IMR-90 (cell line): ENCODE measurements at regions not wholly inside any gene's neighbourhood (a gene's known extent, or its start where the extent isn't known, plus 50 kb on each side); places are given as distances from the start of the nearest gene placed in this dataset.

Experiments
- ATAC-seq: fragments of 200-7000 bp; cut with Tn5 transposase; 2 replicates; pipeline ENCODE4 v1.9.1; 2020; ENCODE audit warnings: low read depth, mild to moderate bottlenecking, moderate library complexity
- BruUV-seq: library from RNA; stranded (reverse); fragments of 400-500 nt; replicated peaks from 2 replicates; lab custom pipeline; 2021; lab: Mats Ljungman, UMichigan
- CTCF ChIA-PET: fragments of 300-600 bp; formaldehyde crosslinking; extraction: SDS; loops from one replicate; lab custom pipeline; 2021; ENCODE audit warnings: antibody characterized with exemption; lab: Yijun Ruan, JAX
- POLR2A ChIA-PET: fragments of 300-600 bp; sonication (Branson Sonifier 250); formaldehyde crosslinking; loops from one replicate; lab custom pipeline; 2022; ENCODE audit warnings: antibody characterized with exemption; ENCODE audit not compliant: unreplicated experiment; lab: Charles Lee
- DNase-seq: peaks from one replicate; pipeline ENCODE4 v3.0.0; 2013
- H2AFZ ChIP-seq: replicated peaks from 2 replicates; pipeline ENCODE3; 2013; ENCODE audit warnings: low read length, mild to moderate bottlenecking; ENCODE audit not compliant: poor library complexity
- H2AK5ac ChIP-seq: 2 replicates; pipeline ENCODE4 v1.6.1; 2013; ENCODE audit warnings: low read depth, low read length, inconsistent platforms
- H2AK9ac ChIP-seq: replicated peaks from 2 replicates; pipeline ENCODE3; 2013; ENCODE audit warnings: mild to moderate bottlenecking, low read depth, low read length, moderate library complexity; ENCODE audit not compliant: poor library complexity
- H2BK120ac ChIP-seq: 2 replicates; pipeline ENCODE4 v1.6.1; 2013; ENCODE audit warnings: low read depth, low read length, inconsistent platforms
- H2BK15ac ChIP-seq: 3 replicates; pipeline ENCODE4 v1.6.1; 2013; ENCODE audit warnings: low read depth, low read length, inconsistent platforms
- H2BK20ac ChIP-seq: 2 replicates; pipeline ENCODE4 v1.6.1; 2013; ENCODE audit warnings: low read depth, mild to moderate bottlenecking, inconsistent platforms, low read length, moderate library complexity
- H2BK5ac ChIP-seq: 2 replicates; pipeline ENCODE4 v1.6.1; 2013; ENCODE audit warnings: mild to moderate bottlenecking, low read depth, low read length, inconsistent platforms; ENCODE audit not compliant: poor library complexity, severe bottlenecking
- H3K14ac ChIP-seq: replicated peaks from 2 replicates; pipeline ENCODE4 v1.6.1; 2013; ENCODE audit warnings: low read depth, low read length, inconsistent platforms
- H3K18ac ChIP-seq: 2 replicates; pipeline ENCODE4 v1.6.1; 2013; ENCODE audit warnings: low read depth, low read length, control low read depth
- H3K23ac ChIP-seq: 2 replicates; pipeline ENCODE4 v1.6.1; 2013; ENCODE audit warnings: low read depth, low read length, inconsistent platforms
- H3K27ac ChIP-seq: 2 replicates; pipeline ENCODE4 v1.5.1; 2013; ENCODE audit warnings: mild to moderate bottlenecking, control low read depth, low read length; ENCODE audit not compliant: insufficient read depth
- H3K27me3 ChIP-seq: 2 replicates; pipeline ENCODE4 v1.6.1; 2013; ENCODE audit warnings: low read length; ENCODE audit not compliant: control insufficient read depth, insufficient read depth
- H3K36me3 ChIP-seq: 2 replicates; pipeline ENCODE4 v1.6.1; 2013; ENCODE audit warnings: low read length, mixed read lengths; ENCODE audit not compliant: control insufficient read depth, insufficient read depth
- H3K4ac ChIP-seq: 2 replicates; pipeline ENCODE4 v1.6.1; 2013; ENCODE audit warnings: low read depth, low read length, inconsistent platforms
- H3K4me1 ChIP-seq: 2 replicates; pipeline ENCODE4 v1.6.1; 2013; ENCODE audit warnings: low read length, mixed read lengths; ENCODE audit not compliant: control insufficient read depth, insufficient read depth
- H3K4me2 ChIP-seq: 2 replicates; pipeline ENCODE4 v1.6.1; 2013; ENCODE audit warnings: low read depth, mild to moderate bottlenecking, control low read depth, low read length, moderate library complexity
- H3K4me3 ChIP-seq: 2 replicates; pipeline ENCODE4 v1.5.1; 2013; ENCODE audit warnings: low read depth, mild to moderate bottlenecking, control low read depth, low read length, moderate library complexity; ENCODE audit not compliant: insufficient read depth
- H3K56ac ChIP-seq: 2 replicates; pipeline ENCODE4 v1.6.1; 2013; ENCODE audit warnings: low read length, inconsistent platforms; ENCODE audit not compliant: insufficient read depth; ENCODE audit errors: extremely low read depth
- H3K79me1 ChIP-seq, 2 experiments: 2 replicates each; pipeline ENCODE4 v1.6.1; 2013; ENCODE audit warnings: low read length in 2 of 2, inconsistent platforms in 1 of 2, low read depth in 1 of 2
- H3K9ac ChIP-seq: 2 replicates; pipeline ENCODE4 v1.6.1; 2013; ENCODE audit warnings: low read depth, low read length, control low read depth
- H3K9me1 ChIP-seq: 2 replicates; pipeline ENCODE4 v1.6.1; 2013; ENCODE audit warnings: low read length, inconsistent platforms; ENCODE audit not compliant: insufficient read depth
- H3K9me3 ChIP-seq: 2 replicates; pipeline ENCODE4 v1.6.1; 2013; ENCODE audit warnings: low read length; ENCODE audit not compliant: control insufficient read depth, insufficient read depth
- H4K20me1 ChIP-seq: 2 replicates; pipeline ENCODE4 v1.6.1; 2013; ENCODE audit warnings: low read length, inconsistent platforms; ENCODE audit not compliant: insufficient read depth
- H4K5ac ChIP-seq: 2 replicates; pipeline ENCODE4 v1.6.1; 2013; ENCODE audit warnings: mild to moderate bottlenecking, low read depth, low read length, control low read depth
- H4K8ac ChIP-seq, 2 experiments: 2 replicates each; pipeline ENCODE4 v1.6.1; 2013; ENCODE audit warnings: low read depth in 2 of 2, low read length in 2 of 2, control low read depth in 1 of 2, inconsistent platforms in 1 of 2
- H4K91ac ChIP-seq: 2 replicates; pipeline ENCODE4 v1.6.1; 2013; ENCODE audit warnings: low read depth, low read length, inconsistent platforms; ENCODE audit not compliant: insufficient read depth
- BHLHE40 ChIP-seq: fragments of 150-350 bp; IDR thresholded peaks from 2 replicates; pipeline ENCODE4 v1.6.1; 2016; ENCODE audit warnings: mild to moderate bottlenecking, low read depth, low read length
- CEBPB ChIP-seq: IDR thresholded peaks from 2 replicates; pipeline ENCODE4 v1.6.1; 2012; ENCODE audit warnings: low read depth, low read length, improper control_type of control experiment
- CHD1 ChIP-seq: IDR thresholded peaks from 2 replicates; pipeline ENCODE4 v1.6.1; 2012; ENCODE audit warnings: low read depth, low read length, improper control_type of control experiment
- FOS ChIP-seq: fragments of 150-350 bp; IDR thresholded peaks from 2 replicates; pipeline ENCODE4 v1.6.1; 2016; ENCODE audit warnings: low read depth, low read length
- MAFK ChIP-seq: IDR thresholded peaks from 2 replicates; pipeline ENCODE4 v1.6.1; 2012; ENCODE audit warnings: low read depth, low read length, improper control_type of control experiment
- MAZ ChIP-seq: IDR thresholded peaks from 2 replicates; pipeline ENCODE4 v1.6.1; 2012; ENCODE audit warnings: low read depth, mild to moderate bottlenecking, low read length, improper control_type of control experiment, moderate library complexity, borderline replicate concordance
- MXI1 ChIP-seq: IDR thresholded peaks from 2 replicates; pipeline ENCODE4 v1.6.1; 2012; ENCODE audit warnings: low read depth, mild to moderate bottlenecking, low read length, moderate library complexity, borderline replicate concordance
- NFE2L2 ChIP-seq: fragments of 150-350 bp; IDR thresholded peaks from 2 replicates; pipeline ENCODE4 v1.6.1; 2016; ENCODE audit warnings: low read depth, mild to moderate bottlenecking, low read length
- POLR2A ChIP-seq: IDR thresholded peaks from 2 replicates; pipeline ENCODE4 v1.6.1; 2012; ENCODE audit warnings: mild to moderate bottlenecking, low read depth, low read length
- RAD21 ChIP-seq: IDR thresholded peaks from 2 replicates; pipeline ENCODE4 v1.6.1; 2012; ENCODE audit warnings: low read length, improper control_type of control experiment
- RCOR1 ChIP-seq: IDR thresholded peaks from 2 replicates; pipeline ENCODE4 v1.6.1; 2012; ENCODE audit warnings: mild to moderate bottlenecking, low read length, improper control_type of control experiment; ENCODE audit not compliant: insufficient replicate concordance
- RFX5 ChIP-seq: IDR thresholded peaks from 2 replicates; pipeline ENCODE4 v1.8.0; 2012; ENCODE audit warnings: low read depth, mild to moderate bottlenecking, low read length, moderate library complexity
- SMC3 ChIP-seq: fragments of 150-350 bp; IDR thresholded peaks from 2 replicates; pipeline ENCODE4 v1.6.1; 2016; ENCODE audit warnings: low read depth, mild to moderate bottlenecking, antibody characterized with exemption, low read length, moderate library complexity
- WGBS, 2 experiments: methylation state at CpG; one replicate each; pipeline versions ENCODE4 v1.1.5 to v1.1.7; 2013; ENCODE audit warnings: missing lambda C conversion rate in 2 of 2; ENCODE audit not compliant: insufficient read length in 1 of 2; ENCODE audit errors: extremely low coverage in 2 of 2; 5-methylcytosine and 5-hydroxymethylcytosine counted together
- dilution Hi-C: fragments of 300-500 bp; cut with HindIII; formaldehyde crosslinking; loops from one replicate; pipeline ENCODE4 v1.14.3; 2018; ENCODE audit warnings: low sequenced_read_pairs; ENCODE audit not compliant: unreplicated experiment
- in situ Hi-C: fragments of 300-500 bp; cut with MboI; formaldehyde crosslinking; loops from 3 replicates; pipeline ENCODE4 v1.14.3; 2019; ENCODE audit warnings: low sequenced_read_pairs, inconsistent platforms, mixed read lengths
- intact Hi-C: fragments of 100-400 bp; cut with micrococcal nuclease; formaldehyde crosslinking; loops from 2 replicates; pipeline ENCODE4 v1.10.0; 2022
- TF ChIP-seq, protein P1 (sequence below): fragments of 150-350 bp; IDR thresholded peaks from 2 replicates; pipeline ENCODE4 v1.6.1; 2016; ENCODE audit warnings: low read depth, mild to moderate bottlenecking, low read length, moderate library complexity, borderline replicate concordance
- TF ChIP-seq, protein P2 (sequence below): conservative IDR thresholded peaks from 2 replicates; pipeline ENCODE4 v1.5.1; 2012; ENCODE audit warnings: mild to moderate bottlenecking, low read depth, low read length, improper control_type of control experiment
- TF ChIP-seq, protein P3 (sequence below): fragments of 150-350 bp; IDR thresholded peaks from 2 replicates; pipeline ENCODE4 v1.6.1; 2017; ENCODE audit warnings: mild to moderate bottlenecking, antibody characterized with exemption, low read length, low read depth

DNA sequence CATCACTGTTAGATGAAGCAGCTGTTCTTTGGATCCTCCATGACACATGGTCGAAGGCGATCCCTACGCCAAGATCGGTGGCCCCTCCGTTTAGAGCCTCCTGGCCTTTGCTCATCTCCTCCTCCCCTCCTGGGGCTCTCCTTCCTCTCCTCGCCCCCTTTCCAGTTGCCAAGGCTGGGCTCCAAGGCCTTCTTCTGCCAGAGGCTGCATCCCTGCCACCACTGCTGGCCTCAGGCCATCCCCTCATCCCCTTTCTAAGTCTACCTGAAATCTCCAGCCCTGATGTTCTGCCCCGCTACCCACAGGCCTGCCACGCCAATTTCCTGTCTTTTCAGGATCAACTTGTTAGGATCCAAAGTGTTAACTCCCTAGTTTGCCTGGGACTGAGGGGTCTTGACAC is 265.1 kb upstream of the ZMIZ1 start:
- CTCF ChIA-PET = interaction anchor here (1.0 kb wide), 1 partner anchor 30 kb away, joined by 3 read pairs; no protein-coding TSS in a partner anchor
- WGBS, 2 experiments = 90% methylated on average over 8 of the region's 8 CpGs; no CpG with 5 or more reads in 1 of the 2 experiments
- Histone ChIP-seq H3K9me1 (peaks cover 22% of the 10 kb centered on the region), H3K27ac (no peak overlapping the region), H3K4me1 (peaks cover 40% of the 10 kb centered on the region), H3K27me3 (peaks cover 20% of the 10 kb centered on the region), H4K5ac (no peak overlapping the region; the same call in 1 of the 2 replicates), H3K23ac (no peak overlapping the region), H3K56ac (no peak overlapping the region), H4K20me1 (peaks cover 3% of the 10 kb centered on the region; the same call in 1 of the 2 replicates), H3K18ac (no peak overlapping the region; the same call in 1 of the 2 replicates), H3K4me3 (no peak overlapping the region), H2BK15ac (no peak overlapping the region; the same call in 2 of the 3 replicates), H3K9ac (no peak overlapping the region), H2BK20ac (no peak overlapping the region; the same call in 1 of the 2 replicates), H3K14ac (peak overlapping the region; percentile 64; the same call in 1 of the 2 replicates), H2AFZ (no peak overlapping the region), H3K79me1 (no peaks in the 10 kb centered on the region), H3K36me3 (no peaks in the 10 kb centered on the region), H2AK5ac (peak overlapping the region; percentile 85), H2BK5ac (no peak overlapping the region), H2BK120ac (peak overlapping the region; percentile 91), H3K9me3 (no peaks in the 10 kb centered on the region), H2AK9ac (no peak overlapping the region), H4K91ac (peak overlapping the region; percentile 18; the same call in 1 of the 2 replicates), H3K4me2 (no peak overlapping the region), H4K8ac (peak overlapping the region in 1 of 2 experiments; percentile 80; a peak in 2 of 4 replicates), H3K4ac (peak overlapping the region; percentile 86)
- intact Hi-C loops = loop anchor here (2.0 kb wide), 1 partner anchor 169 kb away; no protein-coding TSS in a partner anchor
- BruUV-seq = no TSS peak
- dilution Hi-C loops = no loop called here
- DNase-seq (no peak), ATAC-seq (no peak)
- POLR2A ChIA-PET = no interaction called here
- TF ChIP-seq BHLHE40 (no peak), CHD1 (no peak), RCOR1 (no peak), SMC3 (no peak), RFX5 (no peak), POLR2A (no peak), MXI1 (no peak), CEBPB (no peak), MAFK (no peak), NFE2L2 (no peak), RAD21 (no peak), FOS (no peak), MAZ (no peak)
- TF ChIP-seq, protein P1, sequence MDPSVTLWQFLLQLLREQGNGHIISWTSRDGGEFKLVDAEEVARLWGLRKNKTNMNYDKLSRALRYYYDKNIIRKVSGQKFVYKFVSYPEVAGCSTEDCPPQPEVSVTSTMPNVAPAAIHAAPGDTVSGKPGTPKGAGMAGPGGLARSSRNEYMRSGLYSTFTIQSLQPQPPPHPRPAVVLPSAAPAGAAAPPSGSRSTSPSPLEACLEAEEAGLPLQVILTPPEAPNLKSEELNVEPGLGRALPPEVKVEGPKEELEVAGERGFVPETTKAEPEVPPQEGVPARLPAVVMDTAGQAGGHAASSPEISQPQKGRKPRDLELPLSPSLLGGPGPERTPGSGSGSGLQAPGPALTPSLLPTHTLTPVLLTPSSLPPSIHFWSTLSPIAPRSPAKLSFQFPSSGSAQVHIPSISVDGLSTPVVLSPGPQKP = no peak
- TF ChIP-seq, protein P2, sequence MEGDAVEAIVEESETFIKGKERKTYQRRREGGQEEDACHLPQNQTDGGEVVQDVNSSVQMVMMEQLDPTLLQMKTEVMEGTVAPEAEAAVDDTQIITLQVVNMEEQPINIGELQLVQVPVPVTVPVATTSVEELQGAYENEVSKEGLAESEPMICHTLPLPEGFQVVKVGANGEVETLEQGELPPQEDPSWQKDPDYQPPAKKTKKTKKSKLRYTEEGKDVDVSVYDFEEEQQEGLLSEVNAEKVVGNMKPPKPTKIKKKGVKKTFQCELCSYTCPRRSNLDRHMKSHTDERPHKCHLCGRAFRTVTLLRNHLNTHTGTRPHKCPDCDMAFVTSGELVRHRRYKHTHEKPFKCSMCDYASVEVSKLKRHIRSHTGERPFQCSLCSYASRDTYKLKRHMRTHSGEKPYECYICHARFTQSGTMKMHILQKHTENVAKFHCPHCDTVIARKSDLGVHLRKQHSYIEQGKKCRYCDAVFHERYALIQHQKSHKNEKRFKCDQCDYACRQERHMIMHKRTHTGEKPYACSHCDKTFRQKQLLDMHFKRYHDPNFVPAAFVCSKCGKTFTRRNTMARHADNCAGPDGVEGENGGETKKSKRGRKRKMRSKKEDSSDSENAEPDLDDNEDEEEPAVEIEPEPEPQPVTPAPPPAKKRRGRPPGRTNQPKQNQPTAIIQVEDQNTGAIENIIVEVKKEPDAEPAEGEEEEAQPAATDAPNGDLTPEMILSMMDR = no peak
- TF ChIP-seq, protein P3, sequence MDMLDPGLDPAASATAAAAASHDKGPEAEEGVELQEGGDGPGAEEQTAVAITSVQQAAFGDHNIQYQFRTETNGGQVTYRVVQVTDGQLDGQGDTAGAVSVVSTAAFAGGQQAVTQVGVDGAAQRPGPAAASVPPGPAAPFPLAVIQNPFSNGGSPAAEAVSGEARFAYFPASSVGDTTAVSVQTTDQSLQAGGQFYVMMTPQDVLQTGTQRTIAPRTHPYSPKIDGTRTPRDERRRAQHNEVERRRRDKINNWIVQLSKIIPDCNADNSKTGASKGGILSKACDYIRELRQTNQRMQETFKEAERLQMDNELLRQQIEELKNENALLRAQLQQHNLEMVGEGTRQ = no peak
- in situ Hi-C loops = no loop called here
